CD14-positive monocyte (primary cell): ENCODE measurements at regions not wholly inside any gene's neighbourhood (a gene's known extent, or its start where the extent isn't known, plus 50 kb on each side); places are given as distances from the start of the nearest gene placed in this dataset.

Experiments
- DNase-seq, 3 donors: peaks; one replicate each; pipeline ENCODE4 v3.0.0-alpha.2; 2011 to 2022
- H2AFZ ChIP-seq: 2 replicates; pipeline ENCODE4 v1.6.0; 2012; ENCODE audit warnings: mild to moderate bottlenecking, low read depth, low read length, inconsistent platforms; ENCODE audit not compliant: insufficient read depth, poor library complexity, severe bottlenecking
- H3K27ac ChIP-seq, 2 donors: 1 replicate in 1 of 2; 2 replicates in 1 of 2; pipeline ENCODE4 v1.5.1; 2012 to 2013; ENCODE audit warnings: low read length in 2 of 2, control low read depth in 1 of 2, inconsistent platforms in 1 of 2, low read depth in 1 of 2, mild to moderate bottlenecking in 1 of 2
- H3K27me3 ChIP-seq, 2 donors: one replicate each; pipeline versions ENCODE4 v1.6.0 to v1.6.1; 2011 to 2013; ENCODE audit warnings: low read length in 2 of 2; ENCODE audit not compliant: control insufficient read depth in 2 of 2, insufficient read depth in 2 of 2
- H3K36me3 ChIP-seq, 2 donors: replicated peaks in 1 of 2; 1 replicate in 1 of 2; 2 replicates in 1 of 2; pipeline versions ENCODE4 v1.5.1 to v1.6.1; 2012 to 2013; ENCODE audit warnings: low read length in 2 of 2, control low read depth in 1 of 2, inconsistent platforms in 1 of 2, mild to moderate bottlenecking in 1 of 2; ENCODE audit not compliant: insufficient read depth in 2 of 2, control insufficient read depth in 1 of 2
- H3K4me1 ChIP-seq, 2 donors: 1 replicate in 1 of 2; 2 replicates in 1 of 2; pipeline versions ENCODE4 v1.5.1 to v1.6.1; 2012 to 2013; ENCODE audit warnings: low read length in 2 of 2, control low read depth in 1 of 2, inconsistent platforms in 1 of 2, mild to moderate bottlenecking in 1 of 2, moderate library complexity in 1 of 2; ENCODE audit not compliant: insufficient read depth in 2 of 2, control insufficient read depth in 1 of 2
- H3K4me2 ChIP-seq: replicated peaks from 2 replicates; pipeline ENCODE3; 2012; ENCODE audit warnings: low read length, moderate library complexity, mild to moderate bottlenecking; ENCODE audit not compliant: poor library complexity, severe bottlenecking; ENCODE audit errors: extremely low read depth
- H3K4me3 ChIP-seq, 3 experiments: fragments of 200-600 bp in 1 of 3; sonication (generic) in 1 of 3; replicated peaks in 1 of 3; 1 replicate in 2 of 3; 2 replicates in 1 of 3; pipeline ENCODE4 v1.5.1; 2011 to 2013; ENCODE audit warnings: low read length in 3 of 3, mild to moderate bottlenecking in 3 of 3, control low read depth in 2 of 3, low read depth in 2 of 3, inconsistent platforms in 1 of 3, moderate library complexity in 1 of 3
- H3K79me2 ChIP-seq: 2 replicates; pipeline ENCODE4 v1.6.0; 2012; ENCODE audit warnings: mild to moderate bottlenecking, control low read depth, inconsistent platforms, low read length, moderate library complexity; ENCODE audit not compliant: insufficient read depth
- H3K9ac ChIP-seq: 2 replicates; pipeline ENCODE4 v1.6.0; 2017; ENCODE audit warnings: low read length, mild to moderate bottlenecking; ENCODE audit not compliant: insufficient read depth, poor library complexity, severe bottlenecking
- H3K9me3 ChIP-seq, 2 donors: replicated peaks in 1 of 2; 1 replicate in 1 of 2; 2 replicates in 1 of 2; pipeline versions ENCODE4 v1.5.1 to v1.6.1; 2012 to 2013; ENCODE audit warnings: low read length in 2 of 2, control low read depth in 1 of 2; ENCODE audit not compliant: control insufficient read depth in 1 of 2, insufficient read depth in 1 of 2
- H4K20me1 ChIP-seq: 2 replicates; pipeline ENCODE4 v1.6.0; 2012; ENCODE audit warnings: mild to moderate bottlenecking, low read length, control low read depth, moderate library complexity; ENCODE audit not compliant: insufficient read depth
- H3K27ac Mint-ChIP-seq, 7 donors: one replicate each; pipeline ENCODE4 v1.8.0; 2020; ENCODE audit warnings: mild to moderate bottlenecking in 7 of 7, mixed read lengths in 7 of 7, moderate library complexity in 6 of 7, inconsistent platforms in 2 of 7
- H3K27me3 Mint-ChIP-seq, 3 donors: one replicate each; pipeline ENCODE4 v1.8.0; 2021 to 2022; ENCODE audit warnings: low read depth in 3 of 3, mild to moderate bottlenecking in 3 of 3, mixed read lengths in 3 of 3, moderate library complexity in 3 of 3, inconsistent platforms in 1 of 3
- H3K36me3 Mint-ChIP-seq, 2 donors: one replicate each; pipeline ENCODE4 v1.8.0; 2020; ENCODE audit warnings: mixed read lengths in 2 of 2, inconsistent platforms in 1 of 2, mild to moderate bottlenecking in 1 of 2
- H3K4me1 Mint-ChIP-seq: one replicate; pipeline ENCODE4 v1.8.0; 2020; ENCODE audit warnings: mild to moderate bottlenecking, mixed read lengths
- H3K4me3 Mint-ChIP-seq, 2 donors: one replicate each; pipeline ENCODE4 v1.8.0; 2020; ENCODE audit warnings: mild to moderate bottlenecking in 2 of 2, mixed read lengths in 2 of 2, moderate library complexity in 1 of 2
- H3K9me3 Mint-ChIP-seq, 7 donors: one replicate each; pipeline ENCODE4 v1.8.0; 2020 to 2022; ENCODE audit warnings: mixed read lengths in 7 of 7, mild to moderate bottlenecking in 6 of 7, moderate library complexity in 6 of 7, inconsistent platforms in 2 of 7
- WGBS: methylation state at CpG from one replicate; pipeline ENCODE4 v1.1.5; 2013; ENCODE audit warnings: missing lambda C conversion rate; ENCODE audit not compliant: insufficient coverage; 5-methylcytosine and 5-hydroxymethylcytosine counted together
- intact Hi-C, 2 donors: fragments of 100-400 bp; cut with micrococcal nuclease; formaldehyde crosslinking; loops; one replicate each; pipeline versions ENCODE4 v1.15.0 to v1.15.1; 2023
- TF ChIP-seq, protein P1 (sequence below): fragments of 200-600 bp; IDR thresholded peaks from one replicate; pipeline ENCODE4 v1.8.0; 2022; ENCODE audit warnings: antibody characterized with exemption, mild to moderate bottlenecking

DNA sequence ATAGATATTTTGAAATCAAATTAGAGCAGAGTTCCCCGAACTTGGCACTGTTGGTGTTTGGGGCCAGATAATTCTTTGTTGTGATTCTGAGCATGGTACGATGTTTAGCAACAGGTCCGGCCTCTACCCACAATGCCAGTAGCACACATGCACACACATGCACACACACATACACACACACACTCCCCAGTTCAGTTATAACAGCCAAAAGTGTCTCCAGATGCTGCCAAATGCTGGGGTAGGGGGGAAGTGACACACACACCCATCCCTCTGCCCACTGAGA is 96.8 kb upstream of the PSMD7 start:
- H3K4me3 ChIP-seq: no peak overlapping the region
- DNase-seq: no peak
- H2AFZ ChIP-seq: no peak overlapping the region
- no peaks in the 10 kb centered on the region for H3K36me3 ChIP-seq
- H3K36me3 Mint-ChIP-seq: no peaks in the 10 kb centered on the region
- no peak overlapping the region for H3K9ac ChIP-seq
- intact Hi-C loops: no loop called here
- no peaks in the 10 kb centered on the region for H3K9me3 ChIP-seq
- WGBS: 100% methylated on average over 1 of the region's 3 CpGs
- no peaks in the 10 kb centered on the region for H3K27me3 ChIP-seq
- H3K27ac Mint-ChIP-seq: no peak overlapping the region
- H3K79me2 ChIP-seq: no peaks in the 10 kb centered on the region
- no peak overlapping the region for H3K4me3 Mint-ChIP-seq
- H3K4me2 ChIP-seq: no peak overlapping the region
- H4K20me1 ChIP-seq: no peaks in the 10 kb centered on the region
- no peaks in the 10 kb centered on the region for H3K4me1 ChIP-seq
- peaks cover 0 to 3% (median 0%) of the 10 kb centered on the region in 7 donors for H3K9me3 Mint-ChIP-seq
- no peak overlapping the region for H3K27ac ChIP-seq
- peaks cover 0 to 5% (median 1%) of the 10 kb centered on the region in 3 donors for H3K27me3 Mint-ChIP-seq
- TF ChIP-seq, protein P1, sequence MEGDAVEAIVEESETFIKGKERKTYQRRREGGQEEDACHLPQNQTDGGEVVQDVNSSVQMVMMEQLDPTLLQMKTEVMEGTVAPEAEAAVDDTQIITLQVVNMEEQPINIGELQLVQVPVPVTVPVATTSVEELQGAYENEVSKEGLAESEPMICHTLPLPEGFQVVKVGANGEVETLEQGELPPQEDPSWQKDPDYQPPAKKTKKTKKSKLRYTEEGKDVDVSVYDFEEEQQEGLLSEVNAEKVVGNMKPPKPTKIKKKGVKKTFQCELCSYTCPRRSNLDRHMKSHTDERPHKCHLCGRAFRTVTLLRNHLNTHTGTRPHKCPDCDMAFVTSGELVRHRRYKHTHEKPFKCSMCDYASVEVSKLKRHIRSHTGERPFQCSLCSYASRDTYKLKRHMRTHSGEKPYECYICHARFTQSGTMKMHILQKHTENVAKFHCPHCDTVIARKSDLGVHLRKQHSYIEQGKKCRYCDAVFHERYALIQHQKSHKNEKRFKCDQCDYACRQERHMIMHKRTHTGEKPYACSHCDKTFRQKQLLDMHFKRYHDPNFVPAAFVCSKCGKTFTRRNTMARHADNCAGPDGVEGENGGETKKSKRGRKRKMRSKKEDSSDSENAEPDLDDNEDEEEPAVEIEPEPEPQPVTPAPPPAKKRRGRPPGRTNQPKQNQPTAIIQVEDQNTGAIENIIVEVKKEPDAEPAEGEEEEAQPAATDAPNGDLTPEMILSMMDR: no peak
- no peaks in the 10 kb centered on the region for H3K4me1 Mint-ChIP-seq

DNA sequence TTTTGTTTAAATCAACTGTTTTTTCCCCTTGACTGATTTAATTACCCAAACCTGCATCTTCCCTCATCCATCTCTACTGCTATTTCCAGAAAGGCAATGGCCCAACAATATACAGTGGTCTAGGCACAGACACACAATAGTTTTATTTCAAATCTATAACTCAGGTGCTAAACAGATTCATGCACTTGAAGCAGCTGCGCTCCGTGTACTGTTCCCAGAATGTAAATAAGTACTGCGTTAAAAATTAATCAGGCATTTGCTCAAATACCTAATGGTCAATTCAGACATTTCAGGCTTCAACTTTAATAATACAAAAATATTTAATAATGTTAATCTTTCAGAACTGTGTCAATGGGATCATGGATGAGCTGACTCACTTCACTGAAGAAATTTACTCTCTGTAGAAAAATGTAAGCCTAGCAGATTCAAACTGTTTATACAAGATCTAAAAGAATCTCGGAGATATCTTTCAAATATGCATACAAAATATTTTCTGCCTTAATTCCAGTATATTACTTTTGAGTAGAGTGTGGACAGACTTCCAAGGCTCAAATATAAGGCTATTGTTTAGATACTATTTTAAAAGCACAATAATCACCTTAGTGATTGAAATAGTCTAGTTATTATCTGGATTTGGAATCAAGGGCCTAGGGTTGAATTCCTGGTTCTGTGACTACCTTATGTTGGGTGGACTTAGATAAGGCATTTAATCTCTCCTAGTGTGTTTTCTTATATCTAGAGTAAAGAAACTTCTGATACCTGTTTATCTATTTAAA is 97.4 kb upstream of the PSMD7 start:
- H3K4me2 ChIP-seq: no peak overlapping the region
- peaks cover 0 to 5% (median 1%) of the 10 kb centered on the region in 3 donors for H3K27me3 Mint-ChIP-seq
- H3K79me2 ChIP-seq: no peaks in the 10 kb centered on the region
- no peaks in the 10 kb centered on the region for H3K36me3 Mint-ChIP-seq
- H3K27ac Mint-ChIP-seq: no peak overlapping the region
- no peaks in the 10 kb centered on the region for H3K4me1 Mint-ChIP-seq
- TF ChIP-seq, protein P1: no peak
- intact Hi-C loops: no loop called here
- H4K20me1 ChIP-seq: no peaks in the 10 kb centered on the region
- no peaks in the 10 kb centered on the region for H3K9me3 ChIP-seq
- H3K4me1 ChIP-seq: no peaks in the 10 kb centered on the region
- H3K9me3 Mint-ChIP-seq: peaks cover 0 to 3% (median 0%) of the 10 kb centered on the region in 7 donors
- no peak overlapping the region for H3K27ac ChIP-seq
- H3K4me3 Mint-ChIP-seq: no peak overlapping the region
- no CpG with 5 or more reads among the region's 4 CpGs for WGBS
- H2AFZ ChIP-seq: no peak overlapping the region
- DNase-seq: no peak
- H3K9ac ChIP-seq: no peak overlapping the region
- no peak overlapping the region for H3K4me3 ChIP-seq
- no peaks in the 10 kb centered on the region for H3K27me3 ChIP-seq
- H3K36me3 ChIP-seq: no peaks in the 10 kb centered on the region
